Stimulated activated naive B cell treated with anti-CD40 and anti-IgM and Interleukin-4, amounts not matched to agents 10 μg/mL and 1 μg/mL and 100 μg/mL, for 72 hours (primary cell): ENCODE measurements at regions not wholly inside any gene's neighbourhood (a gene's known extent, or its start where the extent isn't known, plus 50 kb on each side); places are given as distances from the start of the nearest gene placed in this dataset.

Experiments used
- ATAC-seq, 2 donors: fragments of 150-1000 bp; cut with Tn5 transposase; replicated peaks; 2 replicates each; pipeline ENCODE4 v1.10.0; 2021; ENCODE audit warnings: moderate library complexity in 1 of 2
- DNase-seq: peaks from one replicate; pipeline ENCODE4 v3.0.0; 2021
- H3K27ac Mint-ChIP-seq: one replicate; pipeline ENCODE4 v1.8.0; 2022; ENCODE audit warnings: mild to moderate bottlenecking, mixed read lengths
- H3K27me3 Mint-ChIP-seq, 2 donors: one replicate each; pipeline ENCODE4 v1.8.0; 2022; ENCODE audit warnings: mixed read lengths in 2 of 2
- H3K36me3 Mint-ChIP-seq, 2 donors: one replicate each; pipeline ENCODE4 v1.8.0; 2022; ENCODE audit warnings: mixed read lengths in 2 of 2, mild to moderate bottlenecking in 1 of 2
- H3K4me1 Mint-ChIP-seq, 2 donors: one replicate each; pipeline ENCODE4 v1.8.0; 2022; ENCODE audit warnings: mixed read lengths in 2 of 2, mild to moderate bottlenecking in 1 of 2
- H3K4me3 Mint-ChIP-seq, 2 donors: one replicate each; pipeline ENCODE4 v1.8.0; 2022; ENCODE audit warnings: mild to moderate bottlenecking in 2 of 2, mixed read lengths in 2 of 2, moderate library complexity in 1 of 2
- H3K9me3 Mint-ChIP-seq, 2 donors: one replicate each; pipeline ENCODE4 v1.8.0; 2022; ENCODE audit warnings: mixed read lengths in 2 of 2, mild to moderate bottlenecking in 1 of 2

DNA sequence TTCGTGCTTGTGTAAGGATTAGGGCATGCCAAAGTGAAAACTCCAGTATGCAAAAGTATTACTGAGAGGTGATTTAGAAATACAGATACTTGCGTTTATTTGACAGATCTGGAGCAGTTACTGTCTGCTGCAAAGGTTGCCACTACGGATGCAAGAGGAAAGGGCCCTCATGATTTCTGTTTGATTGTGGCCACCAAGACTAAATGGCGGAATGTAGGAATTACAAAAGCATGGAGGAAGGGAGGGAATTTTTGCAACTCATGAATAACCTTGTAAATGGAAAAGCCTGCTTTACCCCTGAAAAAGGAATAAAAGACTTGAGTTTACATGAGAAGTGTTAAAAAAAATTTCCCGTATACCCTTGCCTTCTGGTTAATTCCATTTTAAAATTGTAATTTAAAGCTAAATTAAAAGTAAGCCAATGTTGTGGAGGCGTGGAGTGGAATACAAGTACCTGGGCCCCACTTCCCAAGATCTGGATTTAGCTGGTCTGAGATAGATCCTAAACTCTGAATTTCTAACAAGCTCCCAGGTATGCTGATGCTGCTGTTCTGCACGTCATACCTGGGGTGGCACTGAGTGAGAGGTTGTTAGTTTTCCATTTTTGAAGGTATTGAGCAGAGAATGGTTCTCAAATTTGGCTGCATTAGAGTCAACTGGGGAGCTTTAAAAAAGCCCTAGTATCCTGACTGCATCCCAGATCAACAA, 56.6 kb upstream of the NKX2-2 start:
- no peak for ATAC-seq
- Mint-ChIP-seq H3K27ac (no peak overlapping the region), H3K36me3 (no peaks in the 10 kb centered on the region), H3K4me1 (no peaks in the 10 kb centered on the region), H3K27me3 (peaks cover 28 to 47% of the 10 kb centered on the region in 2 donors), H3K4me3 (no peak overlapping the region), H3K9me3 (no peaks in the 10 kb centered on the region)
- no peak for DNase-seq

DNA sequence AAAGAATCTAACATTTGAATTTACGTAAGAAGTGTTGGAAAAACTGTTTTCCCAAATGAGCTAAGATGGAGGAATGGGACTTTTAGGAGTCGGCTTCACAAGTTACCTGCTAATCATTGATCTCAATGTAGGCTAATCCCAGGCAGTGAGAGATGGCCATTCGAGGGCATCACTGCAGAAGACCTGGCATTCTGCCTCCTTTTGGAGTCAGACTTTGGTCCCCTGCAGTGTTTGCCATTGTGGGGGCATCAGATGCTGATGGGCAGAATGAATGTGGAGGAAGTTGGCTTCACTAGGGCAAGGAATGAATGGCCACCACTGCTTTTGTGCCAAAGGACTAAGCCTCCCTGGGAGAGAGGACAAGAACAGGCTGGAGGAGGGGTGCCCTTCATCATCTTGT, 55.7 kb upstream of the NKX2-2 start:
- no peak for ATAC-seq
- Mint-ChIP-seq H3K4me3 (no peak overlapping the region), H3K27me3 (peaks cover 28 to 44% of the 10 kb centered on the region in 2 donors), H3K4me1 (no peaks in the 10 kb centered on the region), H3K9me3 (no peaks in the 10 kb centered on the region), H3K27ac (no peak overlapping the region), H3K36me3 (no peaks in the 10 kb centered on the region)
- no peak for DNase-seq

DNA sequence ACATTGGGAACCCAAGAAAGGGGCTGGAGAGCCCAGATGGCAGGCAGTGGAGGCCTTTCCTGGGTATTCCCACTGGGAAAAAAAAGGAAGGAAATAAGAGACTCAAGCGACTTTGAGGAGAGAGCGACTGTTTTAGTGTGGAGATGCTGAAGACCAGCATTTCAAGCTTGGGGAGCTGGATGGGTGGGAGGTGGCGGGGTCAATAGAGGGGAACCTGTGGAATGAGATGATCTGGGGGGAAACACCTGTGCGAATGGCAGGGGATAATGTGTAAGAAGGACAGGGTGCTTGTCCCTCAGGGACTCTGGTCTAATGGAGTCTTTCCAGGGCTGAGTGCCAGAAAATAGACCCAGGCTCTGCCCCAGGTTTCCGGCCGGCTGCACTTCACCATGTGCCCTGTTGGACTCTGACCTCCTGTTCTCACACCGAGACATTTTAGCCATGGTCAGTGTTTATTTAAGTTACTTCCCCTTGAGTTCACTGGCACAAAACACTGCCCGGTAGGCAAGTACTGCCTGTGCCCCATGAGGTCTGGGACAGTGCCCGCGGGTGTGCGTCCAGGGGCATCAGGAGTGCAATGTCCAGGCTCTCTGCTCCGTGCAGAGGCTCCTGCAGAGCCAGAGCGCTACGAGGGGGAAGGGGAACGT, 50.4 kb upstream of the NKX2-2 start:
- Mint-ChIP-seq H3K27ac (no peak overlapping the region), H3K4me3 (no peak overlapping the region), H3K4me1 (no peaks in the 10 kb centered on the region), H3K9me3 (peaks cover 0 to 6% of the 10 kb centered on the region in 2 donors), H3K27me3 (peaks cover 26 to 28% of the 10 kb centered on the region in 2 donors), H3K36me3 (no peaks in the 10 kb centered on the region)
- DNase-seq (no peak), ATAC-seq (no peak)
